Breast epithelium (tissue), 3 donors: ENCODE measurements at regions not wholly inside any gene's neighbourhood (a gene's known extent, or its start where the extent isn't known, plus 50 kb on each side); places are given as distances from the start of the nearest gene placed in this dataset.

ENCODE experiments used
- POLR2A ChIP-seq: fragments of 450-650 bp; IDR thresholded peaks from one replicate; pipeline ENCODE4 v1.6.1; 2016; ENCODE audit warnings: antibody characterized with exemption, mild to moderate bottlenecking, moderate library complexity
- POLR2AphosphoS5 ChIP-seq, 3 donors: sonication (generic); formaldehyde crosslinking; IDR thresholded peaks; one replicate each; pipeline ENCODE4 v1.6.1; 2017; ENCODE audit warnings: antibody characterized with exemption in 3 of 3
- TF ChIP-seq, protein P1 (sequence below), 3 donors: fragments of 450-650 bp; IDR thresholded peaks; one replicate each; pipeline ENCODE4 v1.5.1; 2016 to 2017; ENCODE audit warnings: antibody characterized with exemption in 3 of 3, mild to moderate bottlenecking in 3 of 3, moderate library complexity in 3 of 3

DNA sequence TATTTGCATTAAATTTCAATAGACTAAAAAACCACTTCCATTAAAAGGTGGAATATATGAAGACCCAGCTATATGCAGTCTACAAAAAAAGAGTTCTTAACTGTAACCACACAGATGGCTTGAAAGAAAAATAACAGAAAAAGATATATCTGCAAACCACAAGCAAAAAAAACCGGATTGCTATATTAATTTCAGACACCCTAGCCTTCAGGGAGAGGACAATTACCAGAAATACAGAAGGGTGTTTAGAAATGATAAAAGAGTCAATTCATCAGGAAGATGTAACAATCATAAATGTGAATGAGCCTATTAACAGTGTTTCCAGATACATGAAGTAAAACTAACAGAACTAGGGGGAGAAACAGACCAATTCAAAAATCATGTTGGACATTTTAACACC lies 56.9 kb upstream of the SMIM23 start:
- TF ChIP-seq, protein P1, sequence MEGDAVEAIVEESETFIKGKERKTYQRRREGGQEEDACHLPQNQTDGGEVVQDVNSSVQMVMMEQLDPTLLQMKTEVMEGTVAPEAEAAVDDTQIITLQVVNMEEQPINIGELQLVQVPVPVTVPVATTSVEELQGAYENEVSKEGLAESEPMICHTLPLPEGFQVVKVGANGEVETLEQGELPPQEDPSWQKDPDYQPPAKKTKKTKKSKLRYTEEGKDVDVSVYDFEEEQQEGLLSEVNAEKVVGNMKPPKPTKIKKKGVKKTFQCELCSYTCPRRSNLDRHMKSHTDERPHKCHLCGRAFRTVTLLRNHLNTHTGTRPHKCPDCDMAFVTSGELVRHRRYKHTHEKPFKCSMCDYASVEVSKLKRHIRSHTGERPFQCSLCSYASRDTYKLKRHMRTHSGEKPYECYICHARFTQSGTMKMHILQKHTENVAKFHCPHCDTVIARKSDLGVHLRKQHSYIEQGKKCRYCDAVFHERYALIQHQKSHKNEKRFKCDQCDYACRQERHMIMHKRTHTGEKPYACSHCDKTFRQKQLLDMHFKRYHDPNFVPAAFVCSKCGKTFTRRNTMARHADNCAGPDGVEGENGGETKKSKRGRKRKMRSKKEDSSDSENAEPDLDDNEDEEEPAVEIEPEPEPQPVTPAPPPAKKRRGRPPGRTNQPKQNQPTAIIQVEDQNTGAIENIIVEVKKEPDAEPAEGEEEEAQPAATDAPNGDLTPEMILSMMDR (IDR thresholded peaks at IDR 0.05): no peak
- TF ChIP-seq POLR2AphosphoS5 (IDR thresholded peaks at IDR 0.05): no peak
- no peak for TF ChIP-seq POLR2A
